ENCODE measurements at regions not wholly inside any gene's neighbourhood (a gene's known extent, or its start where the extent isn't known, plus 50 kb on each side); places are given as distances from the start of the nearest gene placed in this dataset.
"Not testable (repeated sequence)": the region's sequence is repeated elsewhere in the genome, so short reads cannot be mapped to it uniquely, and the experiment has no call there.

DNA sequence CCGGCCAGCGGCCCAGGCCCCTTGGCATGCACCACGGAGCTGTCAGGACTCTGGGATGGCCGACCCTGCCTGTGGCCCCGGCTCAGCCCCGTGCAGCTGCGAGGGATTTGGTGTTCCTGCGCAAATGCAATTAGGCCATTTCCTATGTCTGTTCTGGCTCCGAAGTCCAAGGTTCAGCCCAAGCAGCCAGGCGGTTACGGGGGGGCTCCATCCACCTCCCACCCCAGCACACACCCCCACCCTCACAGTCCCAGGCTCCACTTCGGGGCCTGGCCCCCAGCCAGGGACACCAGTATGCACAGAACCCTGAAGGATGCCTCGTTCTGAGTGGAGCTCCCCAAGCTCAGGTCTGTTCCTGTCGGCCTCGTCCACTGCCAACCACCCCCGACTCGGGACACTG lies 2965.7 kb downstream of the RPIA start:
- DNase-seq (ENCODE audit: low spot score) = not testable (repeated sequence)

GRCh38 chr2:91658336-91658735 lies 2966.9 kb downstream of the RPIA start:
- not testable (repeated sequence) for DNase-seq (ENCODE audit: low spot score)

DNA sequence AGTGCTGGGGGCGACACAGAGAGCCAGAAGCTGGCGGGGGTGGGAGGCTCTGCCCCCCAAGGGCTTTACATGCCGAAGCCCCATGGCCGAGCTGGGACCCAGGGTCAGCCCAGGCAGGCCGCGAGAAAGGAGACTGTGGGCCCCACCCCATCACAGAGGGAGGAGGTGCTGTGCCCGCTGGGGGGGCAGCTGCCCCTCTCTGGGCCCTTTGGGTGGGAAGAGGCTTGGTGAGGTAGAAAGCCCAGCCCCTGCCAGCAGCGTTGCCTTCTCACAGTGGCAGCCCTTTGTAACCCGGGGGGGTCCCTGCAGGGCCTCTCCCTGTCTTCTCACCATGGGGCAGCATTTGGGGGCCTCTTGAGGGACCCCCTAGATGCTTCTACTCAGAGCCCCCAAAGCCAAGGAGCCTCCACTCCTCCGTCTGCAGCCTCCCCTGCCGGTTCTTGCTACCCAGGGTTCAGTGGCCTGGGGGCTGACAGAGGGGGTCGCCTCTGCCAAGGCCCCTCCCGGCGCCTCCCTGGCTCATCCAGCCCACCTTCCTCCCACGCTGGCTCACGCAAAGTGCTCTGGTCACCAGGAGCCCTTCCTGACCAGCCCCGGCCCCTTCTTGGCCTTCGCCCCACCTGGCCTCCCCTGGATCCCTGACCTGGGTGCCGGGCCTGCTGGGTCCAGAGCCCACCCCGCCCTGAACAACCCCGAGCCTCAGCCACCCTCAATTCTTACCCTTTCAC lies 2967.9 kb downstream of the RPIA start:
- DNase-seq (ENCODE audit: low spot score) = not testable (repeated sequence)

GRCh38 chr2:91659917-91660275 lies 2968.4 kb downstream of the RPIA start:
- DNase-seq (ENCODE audit: low spot score) = not testable (repeated sequence)

DNA sequence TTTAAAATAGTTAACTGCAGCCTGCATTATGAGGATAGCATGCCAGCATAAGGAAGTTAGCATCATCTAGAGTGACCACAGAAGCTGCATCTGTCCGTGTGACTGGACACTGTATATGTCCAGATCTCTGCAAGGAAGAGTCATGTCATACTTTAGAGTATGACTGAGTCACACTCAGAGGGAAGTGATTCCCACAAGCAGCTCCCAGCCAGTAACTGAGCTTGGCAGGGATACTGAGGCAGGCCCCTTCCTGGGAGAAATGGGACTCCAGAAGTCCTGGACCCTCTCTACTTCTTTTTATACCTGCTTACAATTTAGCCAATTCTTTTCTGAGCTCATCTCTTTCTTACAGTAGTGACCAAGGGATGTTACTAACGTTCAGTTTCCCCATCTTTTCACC lies 2975.9 kb downstream of the RPIA start:
- not testable (repeated sequence) for DNase-seq (ENCODE audit: low spot score)

GRCh38 chr2:91685541-91685940 lies 2994.1 kb downstream of the RPIA start:
- not testable (repeated sequence) for DNase-seq (ENCODE audit: low spot score)

GRCh38 chr2:91686046-91686445 lies 2994.6 kb downstream of the RPIA start:
- DNase-seq (ENCODE audit: low spot score) = peak; percentile 15

Data from D341Med (cell line).